NCI-H1436 (cell line): ENCODE measurements at regions not wholly inside any gene's neighbourhood (a gene's known extent, or its start where the extent isn't known, plus 50 kb on each side); places are given as distances from the start of the nearest gene placed in this dataset.

Source experiments
- DNase-seq: peaks from one replicate; lab custom pipeline; 2025; lab: John Stamatoyannopoulos, UW

GRCh38 chr6:23927935-23928334, 198.1 kb upstream of the NRSN1 start:
- no peak for DNase-seq

GRCh38 chr6:23929201-23929600, 196.8 kb upstream of the NRSN1 start:
- no peak for DNase-seq

- no peak for DNase-seq
Measured at GRCh38 chr6:23940466-23940865, 185.5 kb upstream of the NRSN1 start.

GRCh38 chr6:23951691-23952090, 174.3 kb upstream of the NRSN1 start:
- no peak for DNase-seq

- DNase-seq: no peak
Measured at GRCh38 chr6:23952245-23952644, 173.8 kb upstream of the NRSN1 start.

GRCh38 chr6:23953976-23954375, 172.0 kb upstream of the NRSN1 start:
- no peak for DNase-seq

- DNase-seq: no peak
Measured at GRCh38 chr6:23957017-23957416, 169.0 kb upstream of the NRSN1 start.

GRCh38 chr6:23964865-23965264, 161.2 kb upstream of the NRSN1 start:
- DNase-seq: no peak

- DNase-seq: no peak
Measured at GRCh38 chr6:23969344-23969743, 156.7 kb upstream of the NRSN1 start.

- DNase-seq: no peak
Measured at GRCh38 chr6:23977706-23978105, 148.3 kb upstream of the NRSN1 start.

GRCh38 chr6:23980965-23981364, 145.1 kb upstream of the NRSN1 start:
- DNase-seq: no peak

- DNase-seq: no peak
Measured at GRCh38 chr6:23981923-23982322, 144.1 kb upstream of the NRSN1 start.

- DNase-seq: no peak
Measured at GRCh38 chr6:23983735-23984134, 142.3 kb upstream of the NRSN1 start.

GRCh38 chr6:23985015-23985414, 141.0 kb upstream of the NRSN1 start:
- DNase-seq: no peak

- DNase-seq: peak; percentile 68
Measured at GRCh38 chr6:23989885-23990533, 136.0 kb upstream of the NRSN1 start.

- no peak for DNase-seq
Measured at GRCh38 chr6:23994013-23994412, 132.0 kb upstream of the NRSN1 start.

- no peak for DNase-seq
Measured at GRCh38 chr6:24004062-24004461, 122.0 kb upstream of the NRSN1 start.

GRCh38 chr6:24004659-24005058, 121.4 kb upstream of the NRSN1 start:
- DNase-seq: no peak

- no peak for DNase-seq
Measured at GRCh38 chr6:24006254-24006653, 119.8 kb upstream of the NRSN1 start.

- peak; percentile 72 for DNase-seq
Measured at GRCh38 chr6:24009319-24009718, 116.7 kb upstream of the NRSN1 start.

- no peak for DNase-seq
Measured at GRCh38 chr6:24010133-24010532, 115.9 kb upstream of the NRSN1 start.

GRCh38 chr6:24016286-24016685, 109.7 kb upstream of the NRSN1 start:
- no peak for DNase-seq

- no peak for DNase-seq
Measured at GRCh38 chr6:24016857-24017256, 109.2 kb upstream of the NRSN1 start.

GRCh38 chr6:24019393-24019792, 106.6 kb upstream of the NRSN1 start:
- DNase-seq: no peak

GRCh38 chr6:24019830-24020229, 106.2 kb upstream of the NRSN1 start:
- no peak for DNase-seq
